WTC11 (cell line): ENCODE measurements at regions not wholly inside any gene's neighbourhood (a gene's known extent, or its start where the extent isn't known, plus 50 kb on each side); places are given as distances from the start of the nearest gene placed in this dataset.

ENCODE experiments used
- ATAC-seq: fragments of 200-7000 bp; cut with Tn5 transposase; 2 replicates; pipeline ENCODE4 v1.10.0; 2021; ENCODE audit warnings: mild to moderate bottlenecking, moderate library complexity
- CTCF ChIA-PET: fragments of 300-600 bp; sonication (Branson Sonifier 250); formaldehyde crosslinking; loops from one replicate; lab custom pipeline; 2021; ENCODE audit warnings: antibody characterized with exemption; lab: Charles Lee
- POLR2A ChIA-PET: fragments of 350-600 bp; sonication (Branson Sonifier 250); formaldehyde crosslinking; loops from one replicate; lab custom pipeline; 2021; ENCODE audit warnings: antibody characterized with exemption; lab: Charles Lee
- DNase-seq: peaks from one replicate; pipeline ENCODE4 v3.0.0; 2021; ENCODE audit warnings: low spot score
- H3K27ac Mint-ChIP-seq: 2 replicates; pipeline ENCODE4 v1.8.0; 2021; ENCODE audit warnings: mixed read lengths
- H3K27me3 Mint-ChIP-seq: 2 replicates; pipeline ENCODE4 v1.8.0; 2021; ENCODE audit warnings: low read depth, mild to moderate bottlenecking, moderate library complexity, mixed read lengths
- H3K36me3 Mint-ChIP-seq: 2 replicates; pipeline ENCODE4 v1.8.0; 2021; ENCODE audit warnings: mixed read lengths
- H3K4me1 Mint-ChIP-seq: 2 replicates; pipeline ENCODE4 v1.8.0; 2022; ENCODE audit warnings: mixed read lengths
- H3K4me3 Mint-ChIP-seq: 2 replicates; pipeline ENCODE4 v1.8.0; 2021; ENCODE audit warnings: mild to moderate bottlenecking, moderate library complexity, mixed read lengths
- H3K9me3 Mint-ChIP-seq: 2 replicates; pipeline ENCODE4 v1.8.0; 2021; ENCODE audit warnings: mixed read lengths
- ATF3 ChIP-seq: sonication (generic); formaldehyde crosslinking; conservative IDR thresholded peaks from 2 replicates; pipeline ENCODE4 v1.8.1; 2022; ENCODE audit warnings: mild to moderate bottlenecking, missing genetic modification reagents
- ELF4 ChIP-seq: sonication (generic); formaldehyde crosslinking; IDR thresholded peaks from 2 replicates; pipeline ENCODE4 v1.8.1; 2022; ENCODE audit warnings: low read depth, mild to moderate bottlenecking, moderate library complexity, missing genetic modification reagents
- ESRRA ChIP-seq: sonication (generic); formaldehyde crosslinking; IDR thresholded peaks from 2 replicates; pipeline ENCODE4 v1.8.1; 2022; ENCODE audit warnings: mild to moderate bottlenecking, missing genetic modification reagents, borderline replicate concordance
- FOXJ3 ChIP-seq: sonication (generic); formaldehyde crosslinking; IDR thresholded peaks from 2 replicates; pipeline ENCODE4 v1.9.0; 2021; ENCODE audit warnings: missing genetic modification reagents, mild to moderate bottlenecking, borderline replicate concordance
- JAZF1 ChIP-seq: fragments of 250-450 bp; sonication (Bioruptor Pico); IDR thresholded peaks from 2 replicates; pipeline ENCODE4 v1.9.0; 2021; ENCODE audit warnings: moderate library complexity, mild to moderate bottlenecking, inconsistent platforms
- JUN ChIP-seq: sonication (generic); formaldehyde crosslinking; IDR thresholded peaks from 2 replicates; pipeline ENCODE4 v1.8.0; 2023; ENCODE audit warnings: mild to moderate bottlenecking, missing genetic modification reagents
- MAX ChIP-seq: sonication (generic); formaldehyde crosslinking; IDR thresholded peaks from 2 replicates; pipeline ENCODE4 v1.8.0; 2022; ENCODE audit warnings: mild to moderate bottlenecking, missing genetic modification reagents
- NR1H2 ChIP-seq: sonication (generic); formaldehyde crosslinking; IDR thresholded peaks from 2 replicates; pipeline ENCODE4 v1.9.0; 2021; ENCODE audit warnings: mild to moderate bottlenecking, moderate library complexity, missing genetic modification reagents
- STAT6 ChIP-seq: sonication (generic); formaldehyde crosslinking; conservative IDR thresholded peaks from 2 replicates; pipeline ENCODE4 v1.8.1; 2023; ENCODE audit warnings: mild to moderate bottlenecking, low read depth, missing genetic modification reagents, moderate library complexity
- TCF7 ChIP-seq: sonication (generic); formaldehyde crosslinking; IDR thresholded peaks from 2 replicates; pipeline ENCODE4 v1.8.0; 2022; ENCODE audit warnings: mild to moderate bottlenecking, low read depth, missing genetic modification reagents, moderate library complexity
- USF1 ChIP-seq: sonication (generic); formaldehyde crosslinking; IDR thresholded peaks from 2 replicates; pipeline ENCODE4 v1.8.0; 2022; ENCODE audit warnings: mild to moderate bottlenecking, missing genetic modification reagents
- ZNF219 ChIP-seq: sonication (generic); formaldehyde crosslinking; IDR thresholded peaks from 2 replicates; pipeline ENCODE4 v1.8.0; 2023; ENCODE audit warnings: missing genetic modification reagents, mild to moderate bottlenecking, borderline replicate concordance
- ZNF423 ChIP-seq: fragments of 250-450 bp; sonication (Bioruptor Pico); IDR thresholded peaks from 2 replicates; pipeline ENCODE4 v2.1.2; 2022; ENCODE audit warnings: mild to moderate bottlenecking, moderate library complexity
- TF ChIP-seq, protein P1 (sequence below): fragments of 250-450 bp; sonication (Bioruptor Pico); IDR thresholded peaks from 2 replicates; pipeline ENCODE4 v1.9.0; 2021; ENCODE audit warnings: mild to moderate bottlenecking
- TF ChIP-seq, protein P2 (sequence below): sonication (generic); formaldehyde crosslinking; IDR thresholded peaks from 2 replicates; pipeline ENCODE4 v1.8.0; 2022; ENCODE audit warnings: mild to moderate bottlenecking, missing genetic modification reagents
- TF ChIP-seq, protein P3 (sequence below): fragments of 250-450 bp; sonication (Bioruptor Pico); IDR thresholded peaks from 2 replicates; pipeline ENCODE4 v1.9.0; 2021; ENCODE audit warnings: mild to moderate bottlenecking
- TF ChIP-seq, protein P4 (sequence below): sonication (generic); formaldehyde crosslinking; IDR thresholded peaks from 2 replicates; pipeline ENCODE4 v1.8.1; 2023; ENCODE audit warnings: mild to moderate bottlenecking, missing genetic modification reagents, moderate library complexity
- TF ChIP-seq, protein P5 (sequence below): sonication (generic); formaldehyde crosslinking; IDR thresholded peaks from 2 replicates; pipeline ENCODE4 v1.8.0; 2022; ENCODE audit warnings: missing genetic modification reagents

GRCh38 chr3:28677581-28677980, 329.0 kb upstream of the AZI2 start:
- no peak for TF ChIP-seq ZNF219 (CRISPR knock-in tag)
- TF ChIP-seq, protein P1, sequence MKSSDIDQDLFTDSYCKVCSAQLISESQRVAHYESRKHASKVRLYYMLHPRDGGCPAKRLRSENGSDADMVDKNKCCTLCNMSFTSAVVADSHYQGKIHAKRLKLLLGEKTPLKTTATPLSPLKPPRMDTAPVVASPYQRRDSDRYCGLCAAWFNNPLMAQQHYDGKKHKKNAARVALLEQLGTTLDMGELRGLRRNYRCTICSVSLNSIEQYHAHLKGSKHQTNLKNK (CRISPR knock-in tag) = no peak
- TF ChIP-seq MAX (CRISPR knock-in tag) = no peak
- TF ChIP-seq JAZF1 (CRISPR knock-in tag) = no peak
- TF ChIP-seq ESRRA (CRISPR knock-in tag) = no peak
- no peak for TF ChIP-seq ZNF423 (CRISPR knock-in tag)
- TF ChIP-seq, protein P2, sequence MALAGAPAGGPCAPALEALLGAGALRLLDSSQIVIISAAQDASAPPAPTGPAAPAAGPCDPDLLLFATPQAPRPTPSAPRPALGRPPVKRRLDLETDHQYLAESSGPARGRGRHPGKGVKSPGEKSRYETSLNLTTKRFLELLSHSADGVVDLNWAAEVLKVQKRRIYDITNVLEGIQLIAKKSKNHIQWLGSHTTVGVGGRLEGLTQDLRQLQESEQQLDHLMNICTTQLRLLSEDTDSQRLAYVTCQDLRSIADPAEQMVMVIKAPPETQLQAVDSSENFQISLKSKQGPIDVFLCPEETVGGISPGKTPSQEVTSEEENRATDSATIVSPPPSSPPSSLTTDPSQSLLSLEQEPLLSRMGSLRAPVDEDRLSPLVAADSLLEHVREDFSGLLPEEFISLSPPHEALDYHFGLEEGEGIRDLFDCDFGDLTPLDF = no peak
- TF ChIP-seq, all 79 proteins: peak for 0
- Mint-ChIP-seq H3K4me1 (peaks cover 35% of the 10 kb centered on the region), H3K9me3 (peaks cover 11% of the 10 kb centered on the region; the same call in 1 of the 2 replicates), H3K27me3 (no peaks in the 10 kb centered on the region), H3K36me3 (no peaks in the 10 kb centered on the region), H3K27ac (no peak overlapping the region), H3K4me3 (no peak overlapping the region)
- ChIA-PET CTCF (interaction anchor here (2.7 kb wide), 1 partner anchor 10 kb away, joined by 25 read pairs; no protein-coding TSS in a partner anchor), POLR2A (no interaction called here)
- DNase-seq (no peak), ATAC-seq (no peak)

- ATAC-seq = no peak
- no peak overlapping the region for H3K27ac Mint-ChIP-seq
- DNase-seq = no peak
- peaks cover 35% of the 10 kb centered on the region for H3K4me1 Mint-ChIP-seq
- peaks cover 11% of the 10 kb centered on the region; the same call in 1 of the 2 replicates for H3K9me3 Mint-ChIP-seq
- H3K27me3 Mint-ChIP-seq = no peaks in the 10 kb centered on the region
- ChIA-PET POLR2A (no interaction called here), CTCF (interaction anchor here (2.7 kb wide), 1 partner anchor 10 kb away, joined by 25 read pairs; no protein-coding TSS in a partner anchor)
- H3K4me3 Mint-ChIP-seq = no peak overlapping the region
- no peak for TF ChIP-seq STAT6
- TF ChIP-seq, protein P3, sequence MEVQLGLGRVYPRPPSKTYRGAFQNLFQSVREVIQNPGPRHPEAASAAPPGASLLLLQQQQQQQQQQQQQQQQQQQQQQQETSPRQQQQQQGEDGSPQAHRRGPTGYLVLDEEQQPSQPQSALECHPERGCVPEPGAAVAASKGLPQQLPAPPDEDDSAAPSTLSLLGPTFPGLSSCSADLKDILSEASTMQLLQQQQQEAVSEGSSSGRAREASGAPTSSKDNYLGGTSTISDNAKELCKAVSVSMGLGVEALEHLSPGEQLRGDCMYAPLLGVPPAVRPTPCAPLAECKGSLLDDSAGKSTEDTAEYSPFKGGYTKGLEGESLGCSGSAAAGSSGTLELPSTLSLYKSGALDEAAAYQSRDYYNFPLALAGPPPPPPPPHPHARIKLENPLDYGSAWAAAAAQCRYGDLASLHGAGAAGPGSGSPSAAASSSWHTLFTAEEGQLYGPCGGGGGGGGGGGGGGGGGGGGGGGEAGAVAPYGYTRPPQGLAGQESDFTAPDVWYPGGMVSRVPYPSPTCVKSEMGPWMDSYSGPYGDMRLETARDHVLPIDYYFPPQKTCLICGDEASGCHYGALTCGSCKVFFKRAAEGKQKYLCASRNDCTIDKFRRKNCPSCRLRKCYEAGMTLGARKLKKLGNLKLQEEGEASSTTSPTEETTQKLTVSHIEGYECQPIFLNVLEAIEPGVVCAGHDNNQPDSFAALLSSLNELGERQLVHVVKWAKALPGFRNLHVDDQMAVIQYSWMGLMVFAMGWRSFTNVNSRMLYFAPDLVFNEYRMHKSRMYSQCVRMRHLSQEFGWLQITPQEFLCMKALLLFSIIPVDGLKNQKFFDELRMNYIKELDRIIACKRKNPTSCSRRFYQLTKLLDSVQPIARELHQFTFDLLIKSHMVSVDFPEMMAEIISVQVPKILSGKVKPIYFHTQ (CRISPR knock-in tag) = no peak
- no peak for TF ChIP-seq NR1H2 (CRISPR knock-in tag)
- no peaks in the 10 kb centered on the region for H3K36me3 Mint-ChIP-seq
Measured at GRCh38 chr3:28678086-28678485, 329.5 kb upstream of the AZI2 start.

DNA sequence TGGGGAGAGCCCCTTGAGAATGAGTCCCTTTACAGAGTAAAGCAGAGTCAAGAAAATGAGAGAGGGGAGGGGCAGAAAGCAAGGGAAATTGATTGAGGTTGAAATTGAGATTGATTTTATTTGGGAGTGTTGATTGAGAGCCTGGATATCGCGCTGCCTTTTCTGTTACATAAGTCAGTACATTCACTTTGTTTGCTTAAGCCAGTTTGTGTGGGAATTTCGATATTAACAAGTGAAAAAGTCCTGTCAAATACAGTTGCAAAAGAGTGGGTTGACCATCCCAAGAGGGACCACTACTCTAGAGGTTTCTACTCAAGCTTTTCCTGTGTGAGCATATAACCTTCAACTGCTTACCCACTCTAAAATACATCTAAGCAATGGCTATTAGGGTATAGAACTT, 331.4 kb upstream of the AZI2 start:
- Mint-ChIP-seq H3K36me3 (no peaks in the 10 kb centered on the region), H3K27me3 (no peaks in the 10 kb centered on the region), H3K4me3 (no peak overlapping the region), H3K27ac (no peak overlapping the region), H3K9me3 (peaks cover 8% of the 10 kb centered on the region; the same call in 1 of the 2 replicates), H3K4me1 (peaks cover 21% of the 10 kb centered on the region)
- ChIA-PET POLR2A (no interaction called here), CTCF (interaction anchor here (1.9 kb wide), 1 partner anchor 12 kb away, joined by 6 read pairs; no protein-coding TSS in a partner anchor)
- ATAC-seq (no peak), DNase-seq (no peak)
- TF ChIP-seq, protein P4, sequence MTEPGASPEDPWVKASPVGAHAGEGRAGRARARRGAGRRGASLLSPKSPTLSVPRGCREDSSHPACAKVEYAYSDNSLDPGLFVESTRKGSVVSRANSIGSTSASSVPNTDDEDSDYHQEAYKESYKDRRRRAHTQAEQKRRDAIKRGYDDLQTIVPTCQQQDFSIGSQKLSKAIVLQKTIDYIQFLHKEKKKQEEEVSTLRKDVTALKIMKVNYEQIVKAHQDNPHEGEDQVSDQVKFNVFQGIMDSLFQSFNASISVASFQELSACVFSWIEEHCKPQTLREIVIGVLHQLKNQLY (CRISPR knock-in tag) = no peak
- TF ChIP-seq FOXJ3 (CRISPR knock-in tag) (no peak), TCF7 (no peak), USF1 (no peak), JUN (CRISPR knock-in tag) (no peak), ATF3 (CRISPR knock-in tag) (no peak), ELF4 (CRISPR knock-in tag) (no peak)
- TF ChIP-seq, protein P5, sequence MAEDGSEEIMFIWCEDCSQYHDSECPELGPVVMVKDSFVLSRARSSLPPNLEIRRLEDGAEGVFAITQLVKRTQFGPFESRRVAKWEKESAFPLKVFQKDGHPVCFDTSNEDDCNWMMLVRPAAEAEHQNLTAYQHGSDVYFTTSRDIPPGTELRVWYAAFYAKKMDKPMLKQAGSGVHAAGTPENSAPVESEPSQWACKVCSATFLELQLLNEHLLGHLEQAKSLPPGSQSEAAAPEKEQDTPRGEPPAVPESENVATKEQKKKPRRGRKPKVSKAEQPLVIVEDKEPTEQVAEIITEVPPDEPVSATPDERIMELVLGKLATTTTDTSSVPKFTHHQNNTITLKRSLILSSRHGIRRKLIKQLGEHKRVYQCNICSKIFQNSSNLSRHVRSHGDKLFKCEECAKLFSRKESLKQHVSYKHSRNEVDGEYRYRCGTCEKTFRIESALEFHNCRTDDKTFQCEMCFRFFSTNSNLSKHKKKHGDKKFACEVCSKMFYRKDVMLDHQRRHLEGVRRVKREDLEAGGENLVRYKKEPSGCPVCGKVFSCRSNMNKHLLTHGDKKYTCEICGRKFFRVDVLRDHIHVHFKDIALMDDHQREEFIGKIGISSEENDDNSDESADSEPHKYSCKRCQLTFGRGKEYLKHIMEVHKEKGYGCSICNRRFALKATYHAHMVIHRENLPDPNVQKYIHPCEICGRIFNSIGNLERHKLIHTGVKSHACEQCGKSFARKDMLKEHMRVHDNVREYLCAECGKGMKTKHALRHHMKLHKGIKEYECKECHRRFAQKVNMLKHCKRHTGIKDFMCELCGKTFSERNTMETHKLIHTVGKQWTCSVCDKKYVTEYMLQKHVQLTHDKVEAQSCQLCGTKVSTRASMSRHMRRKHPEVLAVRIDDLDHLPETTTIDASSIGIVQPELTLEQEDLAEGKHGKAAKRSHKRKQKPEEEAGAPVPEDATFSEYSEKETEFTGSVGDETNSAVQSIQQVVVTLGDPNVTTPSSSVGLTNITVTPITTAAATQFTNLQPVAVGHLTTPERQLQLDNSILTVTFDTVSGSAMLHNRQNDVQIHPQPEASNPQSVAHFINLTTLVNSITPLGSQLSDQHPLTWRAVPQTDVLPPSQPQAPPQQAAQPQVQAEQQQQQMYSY (CRISPR knock-in tag) = no peak
